Epithelial cell of proximal tubule (primary cell): ENCODE measurements at regions not wholly inside any gene's neighbourhood (a gene's known extent, or its start where the extent isn't known, plus 50 kb on each side); places are given as distances from the start of the nearest gene placed in this dataset.

Experiments used
- DNase-seq: peaks from one replicate; pipeline ENCODE4 v3.0.0-alpha.2; 2011; ENCODE audit warnings: low read depth
- H3K4me3 ChIP-seq: 2 replicates; pipeline ENCODE4 v1.5.1; 2011; ENCODE audit warnings: low read depth, mild to moderate bottlenecking, low read length
- CTCF ChIP-seq: conservative IDR thresholded peaks from 2 replicates; pipeline ENCODE4 v1.5.1; 2012; ENCODE audit warnings: low read depth, mild to moderate bottlenecking, low read length

GRCh38 chr1:68319907-68320306 lies 87.6 kb upstream of the WLS start:
- no peak for TF ChIP-seq CTCF
- no peak overlapping the region for H3K4me3 ChIP-seq
- DNase-seq: no peak

DNA sequence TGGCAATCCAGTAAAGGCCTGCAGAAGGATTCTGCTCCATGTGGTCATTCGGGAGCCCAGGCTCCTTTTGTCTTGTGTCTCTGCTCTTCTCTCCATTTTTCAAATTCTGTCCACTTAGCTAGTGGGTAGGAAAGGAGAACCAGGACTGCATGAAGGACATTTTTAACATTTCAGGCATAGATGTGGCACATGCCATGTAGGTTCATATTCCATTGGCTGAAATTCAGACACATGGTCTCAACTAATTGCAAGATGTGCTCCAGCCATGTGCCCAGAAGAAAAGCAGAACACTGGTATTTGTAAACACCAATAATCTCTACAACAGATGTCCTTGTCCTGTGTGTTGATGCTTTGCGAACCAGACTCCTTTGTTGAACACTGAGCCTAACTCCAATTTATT lies 85.2 kb upstream of the WLS start:
- H3K4me3 ChIP-seq: no peak overlapping the region
- TF ChIP-seq CTCF: no peak
- no peak for DNase-seq

DNA sequence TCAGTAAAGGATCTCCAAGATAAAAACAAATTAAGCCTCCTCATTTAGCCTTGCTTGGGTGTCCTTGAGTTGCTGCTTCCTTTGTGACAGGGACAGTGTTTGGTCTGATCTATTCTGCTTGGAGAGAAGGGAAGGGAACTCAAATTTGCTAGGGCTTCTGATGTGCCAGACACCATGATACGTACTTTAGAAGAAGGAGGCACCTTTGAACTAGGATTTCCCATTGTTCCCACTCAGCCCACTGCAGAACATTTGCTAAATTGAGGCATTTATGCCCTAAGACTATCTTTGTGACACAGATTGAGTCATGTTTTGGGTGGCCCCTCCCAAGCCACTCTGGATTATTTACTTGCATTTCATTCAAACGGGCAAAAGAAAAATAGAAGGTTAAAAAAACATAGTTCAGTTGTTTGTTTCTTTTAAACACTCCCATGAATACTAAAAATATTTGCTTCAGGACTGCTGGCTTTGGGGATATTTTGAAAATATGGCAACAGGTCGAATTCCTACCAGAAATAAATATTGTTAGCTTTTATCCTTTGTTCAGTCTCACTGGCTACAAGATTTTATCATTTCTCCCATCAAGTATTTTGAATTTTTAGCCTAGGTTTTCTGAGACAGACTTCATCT lies 81.9 kb upstream of the WLS start:
- H3K4me3 ChIP-seq: no peak overlapping the region
- no peak for TF ChIP-seq CTCF
- DNase-seq: no peak

- no peak for TF ChIP-seq CTCF
Measured at GRCh38 chr1:68313735-68314134, 81.4 kb upstream of the WLS start.

GRCh38 chr1:68308034-68308433 lies 75.7 kb upstream of the WLS start:
- no peak overlapping the region for H3K4me3 ChIP-seq
- TF ChIP-seq CTCF: no peak
- DNase-seq: no peak

More at GRCh38 chr1:68313735-68314134, 81.4 kb upstream of the WLS start:
- H3K4me3 ChIP-seq: no peak overlapping the region
- no peak for DNase-seq

GRCh38 chr1:68307378-68307787 lies 75.1 kb upstream of the WLS start:
- no peak for TF ChIP-seq CTCF
- no peak for DNase-seq
- no peak overlapping the region for H3K4me3 ChIP-seq

- no peak for TF ChIP-seq CTCF
- H3K4me3 ChIP-seq: no peak overlapping the region
- DNase-seq: no peak
Measured at GRCh38 chr1:68301471-68302001, 69.2 kb upstream of the WLS start.
